ENCODE measurements at regions not wholly inside any gene's neighbourhood (a gene's known extent, or its start where the extent isn't known, plus 50 kb on each side); places are given as distances from the start of the nearest gene placed in this dataset.
"Not testable (repeated sequence)": the region's sequence is repeated elsewhere in the genome, so short reads cannot be mapped to it uniquely, and the experiment has no call there.

DNA sequence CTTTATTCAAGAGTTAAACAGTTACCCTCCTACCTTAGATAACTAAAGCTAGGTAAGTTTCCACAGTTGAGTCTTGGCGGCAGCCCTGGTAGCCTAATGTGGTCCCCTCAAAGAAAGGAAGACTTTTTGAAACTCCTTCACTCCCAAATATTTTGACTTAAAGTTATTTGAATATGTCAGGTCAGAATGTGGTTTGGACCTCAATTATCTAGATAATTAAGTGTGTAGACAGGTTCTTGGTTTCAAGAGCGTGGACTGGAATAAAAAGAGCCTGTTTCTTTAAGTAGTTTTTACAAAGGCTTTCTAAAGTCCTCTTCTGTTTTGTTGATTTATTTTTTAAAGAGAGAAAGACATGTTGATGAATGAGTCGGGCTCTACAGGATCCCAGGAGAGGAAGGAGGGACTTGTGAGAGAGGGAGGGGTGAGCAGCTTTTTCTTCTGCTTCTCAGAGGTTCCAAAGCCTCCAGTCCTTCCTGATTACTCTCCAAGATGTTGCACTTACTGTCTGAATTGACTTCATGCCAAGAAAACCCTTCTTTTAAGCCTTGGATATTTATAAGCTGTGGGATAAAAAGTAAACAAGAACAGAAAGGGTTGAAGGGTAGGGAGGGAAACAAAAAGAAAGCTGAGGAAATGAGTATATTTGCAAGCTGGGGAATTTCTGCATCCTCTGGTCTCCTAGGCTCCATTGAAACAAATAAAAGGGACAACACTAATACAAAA is 457.4 kb downstream of the IGSF11 start:
- DNase-seq = peak; percentile 80

DNA sequence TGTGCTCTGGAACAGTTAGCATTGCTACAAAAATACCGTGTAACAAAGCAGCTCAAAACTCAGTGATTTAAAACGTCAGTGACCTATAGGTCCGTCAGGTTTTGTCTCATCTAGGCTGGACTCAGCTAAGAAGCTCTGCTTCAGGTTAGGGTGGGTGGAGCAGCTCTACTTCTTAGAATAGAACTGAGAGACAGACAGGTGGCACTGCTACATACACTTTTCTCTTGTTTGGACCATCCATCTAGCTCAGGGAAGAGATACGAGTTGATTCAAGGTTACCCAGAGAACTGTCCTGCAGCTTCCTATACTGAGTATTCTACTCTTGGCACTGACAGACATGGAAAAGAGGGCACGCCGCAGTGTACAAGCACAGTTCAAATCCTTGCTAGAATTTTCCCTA is 456.1 kb downstream of the IGSF11 start:
- no peak for DNase-seq

DNA sequence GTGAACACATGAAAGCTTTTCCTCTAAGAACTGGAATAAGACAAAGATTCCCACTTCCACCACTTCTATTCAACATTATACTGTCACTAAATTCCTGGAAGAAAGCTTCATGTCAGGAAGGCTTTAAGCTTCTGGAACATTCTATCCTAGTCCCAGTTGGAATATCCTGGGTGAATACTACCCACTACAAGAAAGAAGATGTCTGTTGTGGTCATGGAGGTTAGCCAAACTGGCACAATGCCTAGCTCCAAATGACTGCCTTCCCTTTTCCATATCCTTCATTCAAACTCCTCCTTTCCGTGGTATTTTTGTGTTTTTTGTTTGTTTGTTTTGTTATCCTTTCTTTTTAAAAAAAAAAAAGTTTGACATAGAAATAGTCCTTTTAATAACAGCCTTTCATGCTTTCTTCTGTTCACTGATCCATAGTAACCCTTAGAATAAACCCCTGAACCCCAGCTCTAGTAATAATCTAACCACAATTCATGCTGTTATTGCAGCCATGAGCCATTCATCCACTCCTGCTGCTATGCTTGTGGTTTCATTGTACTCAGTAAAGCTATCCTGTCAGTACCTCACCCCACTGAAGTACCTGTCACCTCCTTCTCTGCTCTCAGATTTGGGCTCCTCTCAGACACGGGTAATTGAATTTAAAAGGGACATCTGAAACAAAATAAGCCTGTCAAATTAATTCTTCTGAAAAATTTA is 447.5 kb downstream of the IGSF11 start:
- DNase-seq = no peak

DNA sequence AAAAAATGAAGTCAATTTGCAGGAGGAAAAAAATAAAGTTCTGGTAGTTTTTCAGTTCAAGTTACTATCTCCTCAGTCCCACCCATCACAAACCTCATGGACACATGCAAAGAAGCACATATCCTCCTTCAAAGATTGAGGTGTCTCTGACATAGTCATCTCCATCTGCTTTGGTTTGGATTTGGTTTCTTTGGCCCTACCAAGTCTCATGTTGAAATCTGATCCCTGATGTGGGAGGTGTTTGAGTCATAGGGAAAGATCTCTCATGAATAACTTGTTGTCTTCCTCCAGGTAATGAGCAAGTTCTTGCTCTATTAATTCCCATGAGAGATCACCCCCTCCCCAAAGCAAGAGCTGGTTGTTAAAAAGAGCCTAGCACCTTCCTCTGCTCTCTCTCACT is 446.8 kb downstream of the IGSF11 start:
- no peak for DNase-seq

DNA sequence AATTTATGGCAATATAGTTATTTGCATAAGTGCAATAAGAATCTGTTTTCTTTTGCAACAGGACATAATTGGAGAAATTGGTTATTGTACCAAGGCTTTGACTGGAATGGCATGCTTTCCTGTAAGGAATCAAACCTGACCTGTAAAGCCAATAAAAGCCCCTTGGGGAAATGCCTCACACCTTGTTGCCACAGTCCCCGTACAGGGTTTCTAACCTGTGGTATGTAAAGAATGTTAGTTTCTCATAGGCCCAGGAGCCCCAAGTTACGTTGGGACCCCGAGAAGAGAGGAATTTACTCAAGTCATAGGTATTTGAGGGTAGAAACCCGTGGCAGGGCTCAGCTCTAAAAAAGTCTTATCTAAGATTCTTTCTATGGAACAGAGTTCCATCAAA is 441.4 kb downstream of the IGSF11 start:
- no peak for DNase-seq

DNA sequence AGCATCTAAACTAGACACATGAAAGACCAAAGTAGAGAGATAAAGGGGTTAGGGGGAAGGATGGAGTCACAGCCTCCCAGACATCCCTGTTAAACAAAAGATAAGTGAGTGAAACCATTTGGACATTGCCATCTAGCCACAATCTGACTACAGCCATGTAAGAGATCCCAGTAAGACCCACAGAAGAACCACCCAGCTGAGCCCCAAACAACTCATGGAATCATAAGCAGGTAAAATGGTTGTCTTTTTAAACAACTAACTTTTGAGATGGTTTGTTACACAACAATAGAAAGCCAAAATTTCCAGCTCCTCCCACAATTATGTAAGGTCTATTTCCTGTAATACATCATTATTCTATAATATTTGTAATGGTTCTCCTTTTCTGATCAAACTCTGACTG is 437.5 kb downstream of the IGSF11 start:
- no peak for DNase-seq

DNA sequence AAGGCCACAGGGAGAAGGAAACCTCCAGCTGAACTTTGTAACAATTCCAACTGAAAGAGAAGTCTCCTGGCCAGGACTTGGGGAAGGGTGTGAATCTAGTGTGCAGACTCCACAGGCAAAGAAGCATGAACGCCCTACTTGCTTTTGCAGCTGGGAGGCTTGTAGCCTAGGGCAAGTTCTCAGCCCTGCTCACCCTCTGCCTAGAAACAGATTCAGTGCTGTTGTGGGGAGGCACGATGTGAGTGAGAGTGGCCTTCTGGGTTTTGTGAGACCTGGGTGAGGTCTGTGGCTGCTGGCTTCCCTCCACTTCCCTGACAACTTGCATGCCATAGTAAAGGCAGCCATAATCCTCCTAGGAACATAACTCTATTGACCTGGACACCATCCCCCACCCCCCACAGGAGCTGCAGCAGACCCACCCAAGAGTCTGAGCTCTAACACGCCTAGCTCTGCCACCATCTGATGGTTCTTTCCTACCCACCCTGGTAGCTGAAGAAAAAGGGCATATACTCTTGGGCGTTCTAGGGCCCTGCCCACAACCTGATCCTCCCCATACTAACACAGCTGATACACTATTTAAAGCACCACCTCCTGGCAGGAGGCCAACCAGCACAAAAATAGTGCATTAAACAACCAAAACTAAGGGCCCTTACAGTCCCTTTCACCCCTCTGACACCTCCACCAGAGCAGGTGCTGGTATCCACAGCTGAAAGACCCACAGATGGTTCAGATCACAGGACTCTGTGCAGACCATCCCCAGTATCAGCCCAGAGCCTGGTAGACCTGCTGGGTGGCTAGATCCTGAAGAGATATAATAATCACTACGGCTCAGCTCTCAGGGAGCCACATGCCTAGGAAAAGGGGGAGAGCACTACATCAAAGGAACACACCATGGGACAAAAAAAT is 426.5 kb downstream of the IGSF11 start:
- DNase-seq = no peak

DNA sequence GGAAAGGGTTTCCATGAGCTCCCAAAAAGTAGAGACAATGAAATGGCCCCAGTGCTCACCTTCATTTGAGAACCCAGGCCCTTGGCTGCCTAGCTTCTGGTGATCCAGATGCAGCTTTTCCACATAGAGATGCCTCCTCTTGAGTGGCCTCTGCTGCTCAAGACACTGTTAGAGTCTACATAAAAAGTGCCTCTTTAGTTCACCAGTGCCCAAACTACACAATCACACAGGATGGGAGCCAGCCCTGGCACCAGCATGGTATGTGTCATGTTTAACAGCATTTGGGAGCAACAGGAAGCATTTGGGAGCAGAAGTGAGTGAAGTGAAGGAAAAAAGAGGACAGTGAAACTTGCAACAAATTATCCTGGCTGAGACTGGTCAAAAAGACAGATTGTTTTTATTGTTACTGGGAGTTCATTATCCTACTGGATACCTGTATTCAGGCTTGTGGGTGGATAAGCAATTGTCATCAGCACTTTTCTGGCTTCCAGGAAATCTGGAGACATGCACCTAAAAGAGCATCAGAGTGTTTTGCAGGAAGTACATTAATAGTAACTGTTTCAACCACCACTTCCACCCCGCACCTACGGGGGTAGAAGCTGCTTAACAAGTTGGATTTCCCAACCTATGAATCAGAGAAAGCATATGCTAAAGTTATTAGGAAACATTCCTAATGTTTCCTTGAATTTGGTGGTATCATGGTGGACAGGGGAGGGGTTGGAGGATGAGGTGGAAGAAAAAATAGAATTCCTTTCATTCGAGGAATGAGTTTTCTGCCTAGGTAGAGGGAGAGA is 416.2 kb downstream of the IGSF11 start:
- no peak for DNase-seq

DNA sequence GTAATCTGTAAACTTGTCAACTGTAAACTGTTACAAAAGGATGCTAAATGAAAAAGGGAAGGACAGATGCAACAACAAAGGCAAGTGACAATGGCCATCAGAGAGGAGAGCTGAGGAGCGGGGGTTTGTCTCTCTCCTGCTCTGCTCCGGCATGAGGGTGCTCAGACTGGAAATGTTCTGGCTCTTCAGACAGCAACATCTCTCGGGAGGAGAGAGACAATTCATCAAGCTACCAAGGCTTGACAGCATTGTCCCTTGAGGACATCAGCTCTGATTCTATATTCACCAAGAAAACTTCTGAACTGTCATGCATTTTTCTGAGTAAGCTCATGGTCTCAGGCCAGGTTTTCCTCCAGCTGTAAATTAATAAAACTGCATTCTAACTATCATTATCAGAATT is 408.2 kb downstream of the IGSF11 start:
- DNase-seq = no peak

DNA sequence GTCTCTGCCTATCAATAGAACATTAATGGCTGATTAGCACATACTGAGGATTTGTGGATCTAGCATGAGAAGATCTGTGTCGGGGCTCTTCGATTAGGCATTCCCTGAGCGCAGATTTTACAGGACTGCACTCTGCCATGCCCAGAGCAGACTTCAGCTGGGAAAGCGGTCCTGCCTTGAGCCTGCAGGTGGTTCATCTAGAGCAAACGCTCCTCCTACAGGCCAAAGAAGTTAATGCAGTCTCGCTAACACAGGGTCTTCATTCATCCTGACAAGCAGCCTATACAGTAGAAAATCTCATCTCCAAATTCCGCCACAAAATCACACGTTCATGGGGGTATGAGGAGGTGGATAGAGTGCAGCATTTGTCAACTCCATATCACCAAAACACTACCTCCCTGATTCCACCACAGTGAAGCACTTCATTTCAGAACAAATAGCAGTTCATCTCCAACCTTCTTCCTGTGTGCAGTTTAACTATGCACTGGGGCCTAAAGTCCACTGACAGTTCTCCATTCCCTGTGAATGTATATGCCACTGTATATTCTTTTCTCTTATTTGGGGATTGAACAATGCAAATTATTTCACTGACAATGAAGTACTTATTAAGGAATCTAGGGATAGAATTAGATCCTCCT is 405.8 kb downstream of the IGSF11 start:
- DNase-seq = peak; percentile 83

DNA sequence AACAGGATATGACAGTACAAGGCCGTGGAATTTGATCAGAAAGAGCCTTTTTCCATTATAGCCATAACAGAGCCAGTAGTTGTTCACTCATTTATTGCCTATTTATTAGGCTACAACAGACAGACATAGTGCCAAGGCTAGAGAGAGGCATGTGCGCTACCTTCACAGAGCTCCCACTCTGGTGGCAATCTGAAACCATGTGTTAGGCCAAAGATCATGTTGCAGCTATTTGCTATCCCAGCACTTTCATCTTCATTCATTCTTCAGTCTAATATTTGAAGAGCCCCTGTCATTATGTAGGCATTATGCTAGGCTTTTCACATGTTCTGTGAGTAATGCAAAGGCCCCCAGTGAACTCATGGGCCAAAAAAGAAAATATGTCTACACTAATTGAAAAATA is 404.8 kb downstream of the IGSF11 start:
- DNase-seq = no peak

DNA sequence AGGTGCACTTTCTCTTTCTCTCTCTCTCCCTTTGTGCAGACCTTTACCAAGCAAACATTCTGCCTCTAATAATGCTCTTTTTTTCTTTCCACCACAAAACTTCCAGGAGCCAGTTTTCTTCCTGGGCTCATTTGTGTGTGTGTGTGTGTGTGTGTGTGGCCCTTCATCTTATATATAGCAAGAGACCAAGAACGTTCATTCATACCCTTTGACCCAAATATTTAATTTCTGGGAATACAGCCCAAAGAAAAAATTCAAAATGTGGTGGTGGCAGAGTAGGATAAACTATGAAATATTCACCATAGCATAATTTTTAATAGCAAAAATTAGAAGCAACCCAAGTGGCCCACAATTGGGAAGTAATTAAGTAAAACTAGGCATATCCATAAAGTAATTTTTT is 398.9 kb downstream of the IGSF11 start:
- DNase-seq = no peak

DNA sequence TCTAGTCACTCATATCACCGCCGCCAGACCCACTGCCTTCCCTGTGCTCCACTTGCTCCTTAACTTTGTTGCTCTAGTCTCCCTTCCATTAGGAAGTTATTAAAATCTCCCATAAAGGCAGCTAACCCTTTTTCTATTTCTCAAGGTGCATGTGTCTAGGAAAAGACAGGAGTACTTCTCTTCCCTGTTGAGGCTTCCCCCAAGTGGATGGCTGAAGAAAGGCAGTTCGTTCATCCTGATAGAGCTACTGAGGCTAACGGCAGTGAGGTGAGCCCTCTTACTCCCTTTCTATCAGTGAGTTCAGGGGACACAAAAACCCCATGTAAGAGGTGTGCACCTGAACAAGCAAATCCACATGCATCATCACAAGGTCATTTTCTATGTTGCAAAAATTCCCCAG is 397.8 kb downstream of the IGSF11 start:
- DNase-seq = no peak

DNA sequence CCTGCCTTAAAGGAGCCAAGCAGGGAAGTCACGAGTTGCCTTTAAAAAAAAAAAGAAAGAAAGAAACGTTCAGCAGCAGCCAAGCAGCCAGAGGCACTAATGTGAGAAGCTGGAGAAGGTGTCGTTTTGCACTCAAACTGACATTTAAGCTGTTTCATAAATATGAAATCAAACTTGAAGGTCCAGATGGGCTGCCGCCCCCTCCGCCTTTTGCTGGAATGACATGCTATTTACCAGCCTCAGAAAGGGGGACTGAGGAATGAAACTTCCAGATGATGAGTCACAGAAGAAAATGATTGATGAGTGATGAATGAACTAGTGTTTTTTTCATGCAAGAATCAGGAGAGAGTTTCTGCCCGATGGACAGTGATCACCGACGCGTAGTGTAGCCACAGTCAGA is 396.8 kb downstream of the IGSF11 start:
- DNase-seq = no peak

DNA sequence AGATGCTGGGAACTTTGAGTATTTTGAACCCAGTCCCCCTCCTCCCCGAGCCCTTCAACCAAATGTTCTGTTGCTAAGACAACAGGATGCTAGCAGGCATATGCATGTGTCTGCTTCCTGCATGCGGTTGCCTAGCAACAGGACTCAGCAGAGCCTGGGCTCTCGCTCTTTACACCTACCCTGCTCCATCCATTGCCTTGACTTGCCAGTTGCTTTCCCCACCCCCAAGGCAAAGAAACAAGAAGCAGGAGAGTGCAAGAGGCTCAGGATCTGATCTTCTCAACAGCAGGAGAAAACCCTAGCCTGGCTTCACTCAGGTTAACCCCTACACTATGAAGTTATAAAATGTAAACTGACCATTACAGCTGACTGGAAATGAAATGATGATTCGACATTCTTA is 393.0 kb downstream of the IGSF11 start:
- DNase-seq = peak; percentile 32

DNA sequence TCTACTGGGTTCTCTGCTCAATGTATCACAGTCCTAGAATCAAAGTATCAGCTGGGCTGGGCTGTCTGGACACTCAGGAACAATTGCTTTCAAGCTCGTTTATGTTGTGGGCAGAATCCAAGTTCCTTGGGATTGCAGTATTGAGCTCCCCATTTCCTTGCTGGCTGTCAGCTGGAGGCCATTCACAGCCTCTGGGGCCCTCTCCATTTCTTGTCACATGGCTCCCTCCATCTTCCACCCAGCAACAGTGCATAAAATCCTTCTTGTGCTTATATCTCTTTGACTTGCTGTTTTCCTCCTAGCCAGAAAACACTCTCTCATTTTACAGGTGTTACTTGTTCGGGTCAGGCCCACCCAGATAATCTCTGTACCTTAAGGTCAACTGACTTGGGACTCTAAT is 363.5 kb downstream of the IGSF11 start:
- DNase-seq = no peak

DNA sequence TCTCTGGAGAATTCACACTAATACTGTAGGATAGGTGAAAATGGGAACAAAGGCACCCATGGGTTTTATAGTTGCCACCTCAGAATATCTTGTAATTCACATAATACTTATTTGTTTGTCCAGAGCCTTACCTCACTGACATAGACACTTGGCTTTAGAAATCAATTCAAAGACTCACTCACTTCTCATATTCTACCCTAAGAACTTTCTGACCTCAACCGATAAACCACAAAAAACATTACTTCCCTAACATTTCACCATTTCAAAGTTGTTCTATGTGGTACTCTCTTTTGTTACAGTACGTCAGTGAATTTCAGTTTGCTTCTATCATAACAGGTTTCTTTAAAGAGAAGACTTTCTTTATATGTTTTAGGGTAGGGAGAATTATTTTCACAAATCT is 359.3 kb downstream of the IGSF11 start:
- no peak for DNase-seq

DNA sequence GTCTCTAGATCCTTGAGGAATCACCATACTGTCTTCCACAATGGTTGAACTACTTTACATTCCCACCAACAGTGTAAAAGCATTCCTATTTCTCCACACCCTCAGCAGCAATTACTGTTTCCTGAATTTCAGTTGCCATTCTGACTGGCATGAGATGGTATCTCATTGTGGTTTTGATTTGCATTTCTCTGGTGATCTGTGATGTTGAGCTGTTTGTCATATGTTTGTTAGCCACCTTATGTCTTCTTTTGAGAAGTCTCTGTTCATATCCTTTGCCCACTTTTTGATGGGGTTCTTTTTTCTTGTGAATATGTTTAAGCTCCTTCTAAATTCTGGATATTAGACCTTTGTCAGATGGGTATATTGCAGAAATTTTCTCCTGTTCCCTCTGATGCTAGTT is 356.0 kb downstream of the IGSF11 start:
- not testable (repeated sequence) for DNase-seq

DNA sequence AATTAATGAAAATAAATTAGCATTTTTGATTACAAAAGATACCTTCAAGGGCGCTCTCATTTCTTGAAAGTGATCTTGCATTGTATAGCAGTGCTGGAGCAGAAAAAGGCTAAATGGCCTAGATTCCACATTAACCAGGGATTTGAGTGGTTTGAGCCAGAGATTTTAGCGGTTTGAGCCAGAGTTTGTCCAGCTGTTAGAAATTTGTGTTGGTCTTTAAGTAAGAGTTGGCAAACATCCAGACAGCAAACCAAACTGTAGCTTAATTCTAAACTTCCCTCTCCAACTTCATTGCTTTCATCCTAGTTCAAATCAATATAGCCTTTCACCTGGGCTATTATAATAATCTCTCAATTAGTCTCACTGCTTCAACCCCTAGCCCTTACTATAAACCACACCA is 351.7 kb downstream of the IGSF11 start:
- DNase-seq = peak; percentile 64

DNA sequence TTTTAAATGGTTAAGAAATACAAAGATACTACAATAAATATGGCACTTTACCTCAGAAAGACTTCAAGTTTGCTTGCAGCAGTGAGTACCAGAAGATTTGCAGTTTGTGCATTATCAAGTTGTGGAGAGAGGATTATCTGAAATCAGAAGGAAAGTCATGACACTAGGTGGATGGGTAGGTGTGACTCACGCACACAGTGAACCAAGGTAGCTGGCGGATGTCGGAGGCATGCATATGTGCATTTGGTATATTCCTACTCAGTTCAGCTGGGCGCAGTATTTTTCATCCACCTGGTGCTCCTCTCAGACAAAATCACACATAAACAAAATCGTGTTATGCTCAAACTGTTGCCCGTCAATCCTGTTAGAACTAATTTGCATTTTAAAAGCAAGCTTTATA is 351.0 kb downstream of the IGSF11 start:
- DNase-seq = no peak

DNA sequence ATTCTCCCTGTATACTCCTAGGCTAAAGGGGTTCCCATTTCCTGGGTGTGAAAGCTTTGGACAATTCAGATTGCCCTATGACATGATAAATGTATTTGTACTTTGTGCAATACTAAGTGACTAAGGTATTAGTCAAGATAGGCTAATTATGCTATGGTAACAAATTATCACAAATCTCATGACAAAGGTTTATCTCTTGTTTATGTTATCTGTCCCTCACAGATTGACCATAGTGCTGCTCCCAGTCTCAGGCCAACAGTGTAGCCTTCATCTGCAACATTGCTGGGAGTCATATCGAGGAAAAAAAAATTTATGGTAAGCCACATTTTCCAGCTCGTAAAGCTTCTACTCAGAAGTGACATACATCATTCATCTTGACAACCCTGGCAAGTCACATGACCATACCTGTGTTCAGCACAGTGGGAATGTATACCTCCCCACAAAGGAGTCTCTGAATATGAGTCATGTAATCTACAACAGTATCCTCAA is 346.2 kb downstream of the IGSF11 start:
- DNase-seq = no peak

DNA sequence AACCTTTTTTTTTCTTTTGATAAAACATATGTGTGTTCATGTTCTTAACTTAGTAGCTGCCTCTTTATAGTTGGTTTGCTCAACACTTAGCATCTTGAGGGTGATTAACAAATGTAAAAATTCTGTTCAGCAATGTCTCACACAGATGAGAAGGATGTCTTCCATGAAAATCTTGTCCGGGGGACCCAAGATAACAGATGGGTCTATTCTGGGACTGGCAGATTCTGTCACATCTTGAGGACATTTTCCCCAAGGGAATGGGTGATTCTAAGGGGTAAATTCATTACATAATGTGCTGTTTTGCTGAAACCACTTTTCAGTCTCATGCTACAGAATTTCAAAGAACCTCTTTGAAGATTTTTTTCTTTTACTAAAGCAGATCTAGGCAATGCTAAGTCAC is 342.2 kb downstream of the IGSF11 start:
- DNase-seq = no peak

All from left kidney (tissue), 1 donor.